Osteocyte (in vitro differentiated cells): ENCODE measurements at regions not wholly inside any gene's neighbourhood (a gene's known extent, or its start where the extent isn't known, plus 50 kb on each side); places are given as distances from the start of the nearest gene placed in this dataset.

Experiments
- DNase-seq: peaks from one replicate; pipeline ENCODE4 v3.0.0; 2021; ENCODE audit warnings: mixed read lengths; ENCODE audit not compliant: unreplicated experiment; ENCODE audit errors: extremely low spot score
- H3K27ac Mint-ChIP-seq: one replicate; pipeline ENCODE4 v1.8.0; 2021; ENCODE audit warnings: mild to moderate bottlenecking, mixed read lengths; ENCODE audit not compliant: unreplicated experiment
- H3K27me3 Mint-ChIP-seq: one replicate; pipeline ENCODE4 v1.8.0; 2021; ENCODE audit warnings: mixed read lengths; ENCODE audit not compliant: unreplicated experiment
- H3K36me3 Mint-ChIP-seq: one replicate; pipeline ENCODE4 v1.8.0; 2021; ENCODE audit warnings: mixed read lengths; ENCODE audit not compliant: unreplicated experiment
- H3K4me1 Mint-ChIP-seq: one replicate; pipeline ENCODE4 v1.8.0; 2021; ENCODE audit warnings: mixed read lengths; ENCODE audit not compliant: unreplicated experiment
- H3K4me3 Mint-ChIP-seq: one replicate; pipeline ENCODE4 v1.8.0; 2021; ENCODE audit warnings: mild to moderate bottlenecking, moderate library complexity, mixed read lengths; ENCODE audit not compliant: unreplicated experiment
- H3K9me3 Mint-ChIP-seq: one replicate; pipeline ENCODE4 v1.8.0; 2021; ENCODE audit warnings: mixed read lengths; ENCODE audit not compliant: unreplicated experiment
- CTCF ChIP-seq: fragments of 200-600 bp; sonication (generic); IDR thresholded peaks from 2 replicates; pipeline ENCODE4 v1.5.0; 2021; ENCODE audit warnings: antibody characterized with exemption, mild to moderate bottlenecking, moderate library complexity

- no peak overlapping the region for H3K4me3 Mint-ChIP-seq
- no peaks in the 10 kb centered on the region for H3K36me3 Mint-ChIP-seq
- no peak overlapping the region for H3K27ac Mint-ChIP-seq
- H3K9me3 Mint-ChIP-seq = peaks cover 4% of the 10 kb centered on the region
- DNase-seq = no peak
- TF ChIP-seq CTCF = no peak
- H3K4me1 Mint-ChIP-seq = peaks cover 20% of the 10 kb centered on the region
- H3K27me3 Mint-ChIP-seq = no peaks in the 10 kb centered on the region
Observed at GRCh38 chr22:27150544-27150941, 493.2 kb downstream of the MIAT start.

GRCh38 chr22:27151407-27151806 is 494.0 kb downstream of the MIAT start:
- Mint-ChIP-seq H3K4me3 (no peak overlapping the region), H3K27me3 (no peaks in the 10 kb centered on the region), H3K4me1 (peaks cover 19% of the 10 kb centered on the region), H3K9me3 (peaks cover 4% of the 10 kb centered on the region), H3K36me3 (no peaks in the 10 kb centered on the region), H3K27ac (no peak overlapping the region)
- no peak for TF ChIP-seq CTCF
- no peak for DNase-seq

GRCh38 chr22:27152033-27152432 is 494.6 kb downstream of the MIAT start:
- no peak overlapping the region for H3K4me3 Mint-ChIP-seq
- H3K4me1 Mint-ChIP-seq = peaks cover 15% of the 10 kb centered on the region
- no peak for DNase-seq
- no peak for TF ChIP-seq CTCF
- H3K9me3 Mint-ChIP-seq = peaks cover 4% of the 10 kb centered on the region
- H3K27me3 Mint-ChIP-seq = no peaks in the 10 kb centered on the region
- H3K27ac Mint-ChIP-seq = no peak overlapping the region
- no peaks in the 10 kb centered on the region for H3K36me3 Mint-ChIP-seq

- no peaks in the 10 kb centered on the region for H3K36me3 Mint-ChIP-seq
- no peak for DNase-seq
- TF ChIP-seq CTCF = no peak
- H3K27ac Mint-ChIP-seq = no peak overlapping the region
- peaks cover 16% of the 10 kb centered on the region for H3K4me1 Mint-ChIP-seq
- H3K27me3 Mint-ChIP-seq = no peaks in the 10 kb centered on the region
- H3K4me3 Mint-ChIP-seq = no peak overlapping the region
- H3K9me3 Mint-ChIP-seq = peaks cover 4% of the 10 kb centered on the region
Observed at GRCh38 chr22:27152883-27153282, 495.5 kb downstream of the MIAT start.

GRCh38 chr22:27153386-27153785 is 496.0 kb downstream of the MIAT start:
- H3K4me1 Mint-ChIP-seq = peaks cover 16% of the 10 kb centered on the region
- peaks cover 4% of the 10 kb centered on the region for H3K9me3 Mint-ChIP-seq
- H3K4me3 Mint-ChIP-seq = no peak overlapping the region
- TF ChIP-seq CTCF = no peak
- no peak overlapping the region for H3K27ac Mint-ChIP-seq
- no peaks in the 10 kb centered on the region for H3K27me3 Mint-ChIP-seq
- no peaks in the 10 kb centered on the region for H3K36me3 Mint-ChIP-seq
- no peak for DNase-seq
